Left lung (tissue), 4 donors: ENCODE measurements at regions not wholly inside any gene's neighbourhood (a gene's known extent, or its start where the extent isn't known, plus 50 kb on each side); places are given as distances from the start of the nearest gene placed in this dataset.

ENCODE experiments used
- ATAC-seq: fragments of 200-7000 bp; cut with Tn5 transposase; one replicate; pipeline ENCODE4 v1.9.1; 2020; ENCODE audit warnings: moderate library complexity
- DNase-seq, 4 donors: peaks; one replicate each; pipeline ENCODE4 v3.0.0-alpha.2; 2013 to 2020
- H3K27ac ChIP-seq, 2 donors: fragments of 200-600 bp; sonication (generic) in 1 of 2; one replicate each; pipeline versions ENCODE4 v1.5.0 to v1.8.0; 2020 to 2021
- H3K27me3 ChIP-seq, 2 donors: fragments of 200-600 bp; sonication (generic) in 1 of 2; one replicate each; pipeline versions ENCODE4 v1.5.0 to v1.8.0; 2020 to 2021
- H3K36me3 ChIP-seq, 2 donors: fragments of 200-600 bp; sonication (generic) in 1 of 2; one replicate each; pipeline versions ENCODE4 v1.5.0 to v1.8.0; 2020 to 2021
- H3K4me1 ChIP-seq, 2 donors: fragments of 200-600 bp; one replicate each; pipeline ENCODE4 v1.8.0; 2021
- H3K4me3 ChIP-seq, 2 donors: fragments of 200-600 bp; sonication (generic) in 1 of 2; one replicate each; pipeline versions ENCODE4 v1.5.0 to v1.8.0; 2020 to 2021; ENCODE audit warnings: mild to moderate bottlenecking in 1 of 2
- H3K9me3 ChIP-seq, 2 donors: fragments of 200-600 bp; sonication (generic) in 1 of 2; one replicate each; pipeline versions ENCODE4 v1.5.0 to v1.8.0; 2020 to 2021
- intact Hi-C, 2 donors: fragments of 100-400 bp; cut with DNase I; formaldehyde crosslinking; loops; one replicate each; pipeline versions ENCODE4 v1.11.2 to v1.14.2; 2022
- TF ChIP-seq, protein P1 (sequence below), 2 donors: fragments of 200-600 bp; sonication (generic) in 1 of 2; IDR thresholded peaks; one replicate each; pipeline versions ENCODE4 v1.5.0 to v1.8.0; 2021; ENCODE audit warnings: antibody characterized with exemption in 2 of 2
- donor health status: DM: no; HTN: yes; CAD: no.
- donor health status: DM: no; HTN: no; CAD: no.

DNA sequence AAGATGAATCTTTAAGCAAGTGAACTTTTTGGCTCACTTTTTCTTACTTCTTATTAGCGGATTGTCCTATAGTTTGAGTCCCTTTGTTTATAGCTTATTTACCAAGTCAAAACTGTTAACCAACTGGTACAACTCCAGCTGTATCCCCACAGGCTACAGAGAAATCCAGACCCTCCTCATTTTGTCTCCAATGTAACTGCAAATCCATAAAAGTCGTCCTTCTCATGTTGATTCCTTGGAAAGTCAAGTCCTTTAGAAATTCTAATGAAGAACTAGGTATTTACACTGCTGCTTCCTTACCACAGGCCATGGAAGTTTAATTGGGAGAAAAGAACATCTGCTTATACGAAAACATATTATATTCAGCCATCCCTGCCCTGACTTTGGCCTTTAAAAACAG, 729.1 kb upstream of the NRSN1 start:
- Histone ChIP-seq H3K27ac (no peak overlapping the region), H3K4me3 (no peak overlapping the region), H3K27me3 (no peaks in the 10 kb centered on the region), H3K4me1 (no peaks in the 10 kb centered on the region), H3K9me3 (no peaks in the 10 kb centered on the region), H3K36me3 (no peaks in the 10 kb centered on the region)
- intact Hi-C loops, result no loop called here
- ATAC-seq, result no peak
- DNase-seq, result no peak
- TF ChIP-seq, protein P1, sequence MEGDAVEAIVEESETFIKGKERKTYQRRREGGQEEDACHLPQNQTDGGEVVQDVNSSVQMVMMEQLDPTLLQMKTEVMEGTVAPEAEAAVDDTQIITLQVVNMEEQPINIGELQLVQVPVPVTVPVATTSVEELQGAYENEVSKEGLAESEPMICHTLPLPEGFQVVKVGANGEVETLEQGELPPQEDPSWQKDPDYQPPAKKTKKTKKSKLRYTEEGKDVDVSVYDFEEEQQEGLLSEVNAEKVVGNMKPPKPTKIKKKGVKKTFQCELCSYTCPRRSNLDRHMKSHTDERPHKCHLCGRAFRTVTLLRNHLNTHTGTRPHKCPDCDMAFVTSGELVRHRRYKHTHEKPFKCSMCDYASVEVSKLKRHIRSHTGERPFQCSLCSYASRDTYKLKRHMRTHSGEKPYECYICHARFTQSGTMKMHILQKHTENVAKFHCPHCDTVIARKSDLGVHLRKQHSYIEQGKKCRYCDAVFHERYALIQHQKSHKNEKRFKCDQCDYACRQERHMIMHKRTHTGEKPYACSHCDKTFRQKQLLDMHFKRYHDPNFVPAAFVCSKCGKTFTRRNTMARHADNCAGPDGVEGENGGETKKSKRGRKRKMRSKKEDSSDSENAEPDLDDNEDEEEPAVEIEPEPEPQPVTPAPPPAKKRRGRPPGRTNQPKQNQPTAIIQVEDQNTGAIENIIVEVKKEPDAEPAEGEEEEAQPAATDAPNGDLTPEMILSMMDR (IDR thresholded peaks at IDR 0.05), result no peak

DNA sequence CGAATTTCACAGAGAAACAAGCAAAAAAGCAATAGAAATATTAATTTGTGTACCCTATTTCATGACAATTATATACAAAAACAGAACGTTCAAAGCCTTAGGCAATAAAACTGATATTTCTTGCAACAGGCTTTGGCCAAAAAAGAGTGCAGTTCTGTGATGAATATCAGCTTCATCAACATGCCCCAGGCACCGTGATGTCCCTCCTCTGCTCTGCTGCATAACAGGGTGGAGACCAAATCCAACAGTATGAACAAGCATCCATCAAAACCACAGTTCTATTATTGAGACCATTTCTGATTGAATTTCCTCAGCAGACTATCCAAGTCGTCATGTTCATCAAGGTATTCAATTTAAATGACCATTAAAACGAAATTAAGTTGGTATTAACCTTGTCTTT, 722.6 kb upstream of the NRSN1 start:
- H3K27ac ChIP-seq, result no peak overlapping the region
- H3K36me3 ChIP-seq, result no peaks in the 10 kb centered on the region
- H3K27me3 ChIP-seq, result no peaks in the 10 kb centered on the region
- DNase-seq (no peak), ATAC-seq (no peak)
- H3K9me3 ChIP-seq, result no peaks in the 10 kb centered on the region
- TF ChIP-seq, protein P1 (IDR thresholded peaks at IDR 0.05), result no peak
- no peak overlapping the region for H3K4me3 ChIP-seq
- intact Hi-C loops, result no loop called here
- no peaks in the 10 kb centered on the region for H3K4me1 ChIP-seq

DNA sequence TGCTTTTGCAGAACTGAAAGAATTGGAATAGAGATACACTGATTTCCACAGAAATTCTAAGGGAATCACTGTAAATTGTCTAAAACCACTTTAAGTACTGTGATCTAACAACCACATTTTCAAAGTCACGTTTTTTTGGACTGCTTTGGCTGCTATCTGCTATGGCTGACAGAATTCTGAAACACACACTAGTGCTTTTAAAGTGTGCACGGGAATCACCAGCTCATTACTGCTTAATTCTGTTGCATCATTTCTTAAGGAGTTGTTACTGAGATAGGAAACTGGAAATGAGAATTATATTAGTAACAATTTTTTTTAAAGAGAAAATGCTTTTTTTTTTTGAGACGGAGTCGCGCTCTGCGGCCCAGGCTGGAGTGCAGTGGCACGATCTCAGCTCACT, 716.5 kb upstream of the NRSN1 start:
- TF ChIP-seq, protein P1 (IDR thresholded peaks at IDR 0.05), result no peak

DNA sequence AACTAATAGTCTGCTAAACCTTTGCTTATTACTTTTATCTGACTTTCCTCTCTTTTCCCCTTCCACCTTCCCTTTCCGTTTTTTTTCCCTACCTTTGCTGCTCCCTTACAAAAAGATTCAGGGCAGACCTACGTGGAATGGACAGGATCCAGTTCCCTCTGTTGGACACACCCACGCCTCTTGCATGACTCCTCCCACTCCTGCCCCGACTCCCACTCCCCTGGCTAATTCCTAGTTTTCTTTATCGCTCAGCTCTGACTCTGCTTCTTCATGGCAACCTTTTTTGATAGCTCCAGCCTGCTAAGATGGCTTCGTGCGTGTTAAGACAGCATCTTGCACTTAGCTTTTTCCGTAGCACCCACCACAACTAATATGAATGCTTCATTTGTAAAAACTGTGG, 715.6 kb upstream of the NRSN1 start:
- Histone ChIP-seq H3K36me3 (no peaks in the 10 kb centered on the region), H3K9me3 (no peaks in the 10 kb centered on the region), H3K4me3 (no peak overlapping the region), H3K27me3 (no peaks in the 10 kb centered on the region), H3K27ac (no peak overlapping the region), H3K4me1 (no peaks in the 10 kb centered on the region)
- TF ChIP-seq, protein P1 (IDR thresholded peaks at IDR 0.05), result no peak
- intact Hi-C loops, result no loop called here
- DNase-seq, result no peak
- no peak for ATAC-seq

More for the DNA sequence above, 716.5 kb upstream of the NRSN1 start:
- DNase-seq (peak in 2 of 4 donors; percentile 28 to 47), ATAC-seq (no peak)
- no peaks in the 10 kb centered on the region for H3K9me3 ChIP-seq
- no peak overlapping the region for H3K4me3 ChIP-seq
- intact Hi-C loops, result no loop called here
- no peaks in the 10 kb centered on the region for H3K4me1 ChIP-seq
- H3K36me3 ChIP-seq, result no peaks in the 10 kb centered on the region
- H3K27ac ChIP-seq, result no peak overlapping the region
- no peaks in the 10 kb centered on the region for H3K27me3 ChIP-seq

DNA sequence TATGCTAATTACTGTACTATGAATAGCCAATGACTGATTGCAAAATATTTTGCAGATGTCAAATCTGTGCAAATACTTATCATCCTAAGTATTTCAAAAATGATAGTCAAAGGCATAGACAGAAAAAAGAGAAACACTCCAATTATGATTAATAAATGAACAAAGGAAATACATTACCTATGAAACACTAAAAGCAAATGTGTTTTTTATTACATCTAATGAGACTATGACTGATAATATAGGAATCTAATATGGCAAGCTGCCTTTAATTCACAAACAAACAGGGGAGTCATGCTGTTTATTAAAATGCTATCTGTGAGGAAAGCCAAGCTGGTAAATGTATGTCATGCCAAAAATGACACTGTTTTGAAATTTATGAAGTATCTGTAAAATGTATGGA, 713.2 kb upstream of the NRSN1 start:
- Histone ChIP-seq H3K4me3 (no peak overlapping the region), H3K27me3 (no peaks in the 10 kb centered on the region), H3K27ac (no peak overlapping the region), H3K4me1 (no peaks in the 10 kb centered on the region), H3K36me3 (no peaks in the 10 kb centered on the region), H3K9me3 (no peaks in the 10 kb centered on the region)
- DNase-seq (no peak), ATAC-seq (no peak)
- intact Hi-C loops, result no loop called here
- TF ChIP-seq, protein P1 (IDR thresholded peaks at IDR 0.05), result no peak
